Fibroblast of pulmonary artery (primary cell): ENCODE measurements at regions not wholly inside any gene's neighbourhood (a gene's known extent, or its start where the extent isn't known, plus 50 kb on each side); places are given as distances from the start of the nearest gene placed in this dataset.

ENCODE experiments used
- DNase-seq: peaks from one replicate; pipeline ENCODE4 v3.0.0-alpha.2; 2010; ENCODE audit warnings: low read depth
- H3K4me3 ChIP-seq: replicated peaks from 2 replicates; pipeline ENCODE4 v1.5.1; 2011; ENCODE audit warnings: low read depth, mild to moderate bottlenecking, control low read depth, low read length, moderate library complexity
- TF ChIP-seq, protein P1 (sequence below): IDR thresholded peaks from 2 replicates; pipeline ENCODE4 v1.5.1; 2011; ENCODE audit warnings: mild to moderate bottlenecking, control low read depth, low read length, inconsistent platforms; ENCODE audit errors: missing control alignments

DNA sequence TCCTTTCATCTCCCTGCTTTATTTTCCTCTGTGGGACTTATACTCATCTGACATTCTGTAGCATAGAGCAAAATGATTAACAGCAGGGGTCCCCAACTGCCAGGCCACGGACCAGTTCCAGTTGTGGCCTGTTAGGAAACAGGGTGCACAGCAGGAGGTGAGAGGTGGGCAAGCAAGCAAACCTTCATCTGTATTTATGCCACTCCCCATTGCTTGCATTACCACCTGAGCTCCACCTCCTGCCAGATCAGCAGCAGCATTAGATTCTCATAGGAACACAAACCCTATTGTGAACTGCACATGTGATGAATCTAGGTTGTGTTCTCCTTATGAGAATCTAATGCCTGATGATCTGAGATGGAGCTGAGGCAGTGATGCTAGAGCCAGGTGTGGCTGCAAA lies 130.5 kb upstream of the SLC24A3 start:
- DNase-seq: no peak
- H3K4me3 ChIP-seq: no peak overlapping the region
- TF ChIP-seq, protein P1, sequence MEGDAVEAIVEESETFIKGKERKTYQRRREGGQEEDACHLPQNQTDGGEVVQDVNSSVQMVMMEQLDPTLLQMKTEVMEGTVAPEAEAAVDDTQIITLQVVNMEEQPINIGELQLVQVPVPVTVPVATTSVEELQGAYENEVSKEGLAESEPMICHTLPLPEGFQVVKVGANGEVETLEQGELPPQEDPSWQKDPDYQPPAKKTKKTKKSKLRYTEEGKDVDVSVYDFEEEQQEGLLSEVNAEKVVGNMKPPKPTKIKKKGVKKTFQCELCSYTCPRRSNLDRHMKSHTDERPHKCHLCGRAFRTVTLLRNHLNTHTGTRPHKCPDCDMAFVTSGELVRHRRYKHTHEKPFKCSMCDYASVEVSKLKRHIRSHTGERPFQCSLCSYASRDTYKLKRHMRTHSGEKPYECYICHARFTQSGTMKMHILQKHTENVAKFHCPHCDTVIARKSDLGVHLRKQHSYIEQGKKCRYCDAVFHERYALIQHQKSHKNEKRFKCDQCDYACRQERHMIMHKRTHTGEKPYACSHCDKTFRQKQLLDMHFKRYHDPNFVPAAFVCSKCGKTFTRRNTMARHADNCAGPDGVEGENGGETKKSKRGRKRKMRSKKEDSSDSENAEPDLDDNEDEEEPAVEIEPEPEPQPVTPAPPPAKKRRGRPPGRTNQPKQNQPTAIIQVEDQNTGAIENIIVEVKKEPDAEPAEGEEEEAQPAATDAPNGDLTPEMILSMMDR: no peak

DNA sequence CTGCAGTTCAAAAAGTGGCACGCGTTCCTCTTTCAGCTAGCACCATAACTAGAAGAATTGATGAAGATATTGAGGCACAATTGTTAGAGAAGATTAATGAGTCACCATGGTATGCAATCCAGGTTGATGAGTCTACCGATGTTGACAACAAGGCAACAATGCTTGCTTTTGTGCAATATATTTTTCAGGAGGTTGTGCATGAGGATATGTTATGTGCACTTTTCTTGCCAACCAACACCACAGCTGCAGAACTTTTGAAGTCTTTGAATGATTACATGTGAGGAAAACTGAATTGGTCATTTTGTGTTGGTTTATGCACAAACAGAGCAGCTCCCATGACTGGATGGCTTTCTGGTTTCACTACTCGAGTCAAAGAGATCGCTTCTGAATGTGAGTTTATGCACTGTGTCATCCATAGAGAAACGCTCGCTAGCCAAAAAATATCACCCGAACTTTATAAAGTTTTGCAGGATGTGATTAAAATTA lies 129.3 kb upstream of the SLC24A3 start:
- no peak for DNase-seq
- no peak overlapping the region for H3K4me3 ChIP-seq
- TF ChIP-seq, protein P1: no peak

DNA sequence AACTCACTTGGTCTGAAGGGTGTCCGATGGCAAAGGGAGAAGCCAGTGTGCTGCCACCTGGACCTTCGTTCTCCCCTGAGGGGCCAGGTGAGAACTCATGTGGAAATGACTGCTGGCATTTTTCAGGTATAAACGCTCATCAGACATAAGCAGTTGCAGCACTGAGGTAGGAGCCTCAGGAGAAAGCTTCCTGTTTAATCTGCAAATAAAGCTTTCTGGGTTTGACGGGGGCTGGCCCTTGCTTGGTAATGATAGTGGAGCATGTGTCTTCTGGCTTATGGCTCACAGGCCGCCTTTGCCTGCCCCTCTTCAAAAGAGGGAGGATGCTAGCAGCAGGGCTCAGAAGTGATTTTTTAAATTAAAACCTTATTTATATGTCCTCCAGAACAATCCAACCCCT lies 122.1 kb upstream of the SLC24A3 start:
- DNase-seq: no peak
- H3K4me3 ChIP-seq: no peak overlapping the region
- TF ChIP-seq, protein P1: no peak

DNA sequence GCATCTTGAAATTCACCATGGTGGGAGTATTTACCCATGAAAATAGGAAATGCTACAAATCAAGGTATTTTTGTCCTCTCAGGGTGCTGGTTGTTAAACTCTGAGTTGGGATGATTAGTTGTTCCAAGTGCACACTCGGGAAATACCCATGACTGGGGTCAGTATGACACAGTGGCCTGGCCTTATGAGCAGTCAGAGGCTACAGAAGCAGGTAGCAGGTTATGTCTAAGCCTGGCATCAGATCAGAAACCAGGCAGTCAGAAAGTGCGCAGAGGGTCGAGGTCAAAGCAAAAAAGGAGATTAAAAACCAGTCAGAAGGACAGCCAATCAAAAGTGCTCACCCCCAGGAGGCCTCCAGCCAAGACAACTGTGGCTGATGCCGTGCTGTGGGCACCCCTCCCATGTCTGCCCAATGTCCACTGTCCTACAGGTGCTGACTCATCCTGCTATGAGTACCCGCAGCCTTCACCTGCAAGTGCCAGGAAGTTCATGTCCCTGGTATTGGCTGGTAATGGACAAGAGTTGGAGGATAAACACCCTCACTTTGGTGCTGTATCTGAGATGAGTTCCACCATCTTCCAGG lies 117.4 kb upstream of the SLC24A3 start:
- no peak for DNase-seq
- H3K4me3 ChIP-seq: no peak overlapping the region
- TF ChIP-seq, protein P1: no peak

DNA sequence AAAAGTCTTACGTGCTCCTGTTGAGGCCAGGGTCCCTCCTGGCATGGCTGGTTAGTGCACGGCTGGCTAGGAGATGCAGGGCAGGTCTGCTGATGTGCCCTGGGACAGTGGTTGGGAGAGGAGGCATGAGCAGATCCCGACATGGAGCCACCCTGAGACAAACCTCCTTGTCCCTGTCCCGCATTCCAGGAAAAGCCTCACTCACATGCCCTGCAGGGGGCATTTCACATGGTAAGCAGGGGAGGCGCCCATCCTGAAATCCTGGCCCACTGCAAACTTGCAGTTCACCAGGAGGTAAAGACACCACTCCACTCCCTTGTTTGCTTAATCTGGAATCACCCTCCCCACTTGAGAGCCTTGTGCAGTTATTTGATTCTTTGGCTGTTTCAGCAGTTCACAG lies 116.7 kb upstream of the SLC24A3 start:
- TF ChIP-seq, protein P1: no peak
- DNase-seq: no peak
- no peak overlapping the region for H3K4me3 ChIP-seq

DNA sequence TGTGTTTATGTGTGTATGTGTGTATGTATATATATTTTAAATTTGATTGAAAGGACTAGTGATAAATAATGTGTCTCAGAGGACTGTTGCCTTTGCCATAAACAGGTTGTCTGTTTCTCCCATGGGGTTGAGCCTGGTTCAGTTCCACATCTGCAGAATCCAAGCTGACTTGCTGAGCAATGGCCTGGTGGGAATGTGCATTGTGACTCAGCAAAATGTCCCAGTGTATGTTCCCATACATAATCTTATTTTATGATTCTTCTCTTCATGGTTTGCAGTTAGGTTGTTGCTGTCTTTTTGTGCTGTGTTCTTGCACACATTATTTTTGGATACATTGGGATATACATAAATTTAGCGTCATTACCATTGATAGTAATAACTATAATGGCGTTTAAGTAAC lies 115.6 kb upstream of the SLC24A3 start:
- DNase-seq: no peak
- TF ChIP-seq, protein P1: no peak
- H3K4me3 ChIP-seq: no peak overlapping the region

DNA sequence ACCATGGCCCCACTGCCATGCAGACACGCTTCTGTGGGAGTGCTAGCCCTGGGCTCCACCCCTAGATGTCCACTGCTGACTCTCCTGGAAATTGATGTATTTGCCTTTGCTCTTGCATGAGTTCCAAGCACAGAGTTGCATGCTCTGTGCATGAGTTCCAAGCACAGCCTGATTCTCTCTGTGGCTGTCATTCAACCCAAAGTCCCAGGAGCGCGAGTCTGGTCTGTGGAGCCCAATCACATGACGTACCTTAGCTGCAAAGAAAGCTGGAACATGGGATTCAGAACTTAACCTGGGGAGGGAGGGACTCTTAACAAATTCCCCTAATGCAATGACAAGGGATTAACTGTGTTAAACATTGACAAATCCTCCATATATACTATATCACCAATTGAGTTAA lies 114.3 kb upstream of the SLC24A3 start:
- TF ChIP-seq, protein P1: no peak
- H3K4me3 ChIP-seq: no peak overlapping the region
- no peak for DNase-seq
